ENCODE measurements at regions not wholly inside any gene's neighbourhood (a gene's known extent, or its start where the extent isn't known, plus 50 kb on each side); places are given as distances from the start of the nearest gene placed in this dataset.

- Histone ChIP-seq H3K9ac (ENCODE audit: low read length) (no peak overlapping the region), H3K4me3 (ENCODE audit: low read length) (no peak overlapping the region), H3F3A (ENCODE audit: low read length, unreplicated experiment) (no peaks in the 10 kb centered on the region), H3K36me3 (ENCODE audit: low read depth, low read length) (no peaks in the 10 kb centered on the region), H2AFZ (ENCODE audit: low read length) (no peak overlapping the region), H3K9me2 (replicated peaks; ENCODE audit: low read length) (no peaks in the 10 kb centered on the region), H3K4me1 (ENCODE audit: insufficient read depth, low read length) (no peaks in the 10 kb centered on the region), H4K20me1 (ENCODE audit: low read length) (no peaks in the 10 kb centered on the region), H3K27ac (ENCODE audit: low read length) (no peak overlapping the region), H3K4me2 (ENCODE audit: low read length) (no peak overlapping the region), H3K27me3 (ENCODE audit: low read length) (peaks cover 79% of the 10 kb centered on the region), H3K79me2 (ENCODE audit: low read length) (no peaks in the 10 kb centered on the region), H3K9me3 (ENCODE audit: low read length) (no peaks in the 10 kb centered on the region)
- TF ChIP-seq, protein P1, sequence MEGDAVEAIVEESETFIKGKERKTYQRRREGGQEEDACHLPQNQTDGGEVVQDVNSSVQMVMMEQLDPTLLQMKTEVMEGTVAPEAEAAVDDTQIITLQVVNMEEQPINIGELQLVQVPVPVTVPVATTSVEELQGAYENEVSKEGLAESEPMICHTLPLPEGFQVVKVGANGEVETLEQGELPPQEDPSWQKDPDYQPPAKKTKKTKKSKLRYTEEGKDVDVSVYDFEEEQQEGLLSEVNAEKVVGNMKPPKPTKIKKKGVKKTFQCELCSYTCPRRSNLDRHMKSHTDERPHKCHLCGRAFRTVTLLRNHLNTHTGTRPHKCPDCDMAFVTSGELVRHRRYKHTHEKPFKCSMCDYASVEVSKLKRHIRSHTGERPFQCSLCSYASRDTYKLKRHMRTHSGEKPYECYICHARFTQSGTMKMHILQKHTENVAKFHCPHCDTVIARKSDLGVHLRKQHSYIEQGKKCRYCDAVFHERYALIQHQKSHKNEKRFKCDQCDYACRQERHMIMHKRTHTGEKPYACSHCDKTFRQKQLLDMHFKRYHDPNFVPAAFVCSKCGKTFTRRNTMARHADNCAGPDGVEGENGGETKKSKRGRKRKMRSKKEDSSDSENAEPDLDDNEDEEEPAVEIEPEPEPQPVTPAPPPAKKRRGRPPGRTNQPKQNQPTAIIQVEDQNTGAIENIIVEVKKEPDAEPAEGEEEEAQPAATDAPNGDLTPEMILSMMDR (conservative IDR thresholded peaks at IDR 0.05; ENCODE audit: low read depth, low read length), result no peak
- TF ChIP-seq EZH2 (IDR thresholded peaks at IDR 0.05; ENCODE audit: low read length, unreplicated experiment) (no peak), EZH2phosphoT487 (IDR thresholded peaks at IDR 0.05; ENCODE audit: borderline replicate concordance, low read length) (no peak)
- ATAC-seq (no peak), DNase-seq (no peak)
- ChIA-PET CTCF (no interaction called here), POLR2A (ENCODE audit: unreplicated experiment) (no interaction called here)
- no TSS peak for BruUV-seq (replicated peaks)
- intact Hi-C loops (cut with micrococcal nuclease), result no loop called here
These were observed 120.0 kb upstream of the FAM98A start for GRCh38 chr2:33719067-33719466.

DNA sequence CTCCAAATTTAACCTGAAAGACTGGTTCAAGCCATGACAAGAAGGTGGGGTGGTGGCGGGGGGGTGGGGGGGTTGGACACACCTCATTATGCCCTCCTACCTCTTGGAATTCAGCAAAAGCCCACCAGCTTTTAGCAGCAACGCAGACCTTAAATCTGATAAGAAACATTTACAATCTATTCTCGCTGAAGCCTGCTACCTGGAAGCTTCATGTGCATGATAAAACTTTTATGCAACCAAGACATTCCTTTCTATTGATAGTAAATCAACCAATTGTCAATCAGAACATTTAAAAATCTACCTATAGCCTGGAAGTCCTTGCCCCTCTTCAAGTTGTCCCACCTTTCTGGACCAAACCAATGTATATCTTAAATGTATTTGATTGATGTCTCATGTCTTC, 113.6 kb upstream of the FAM98A start:
- Histone ChIP-seq H3F3A (ENCODE audit: low read length, unreplicated experiment) (no peaks in the 10 kb centered on the region), H3K27ac (ENCODE audit: low read length) (no peak overlapping the region), H4K20me1 (ENCODE audit: low read length) (no peaks in the 10 kb centered on the region), H3K9me2 (replicated peaks; ENCODE audit: low read length) (no peaks in the 10 kb centered on the region), H3K9me3 (ENCODE audit: low read length) (no peaks in the 10 kb centered on the region), H3K79me2 (ENCODE audit: low read length) (no peaks in the 10 kb centered on the region), H3K36me3 (ENCODE audit: low read depth, low read length) (no peaks in the 10 kb centered on the region), H3K4me1 (ENCODE audit: insufficient read depth, low read length) (no peaks in the 10 kb centered on the region), H2AFZ (ENCODE audit: low read length) (no peak overlapping the region), H3K27me3 (ENCODE audit: low read length) (peaks cover 40% of the 10 kb centered on the region), H3K4me3 (ENCODE audit: low read length) (no peak overlapping the region), H3K4me2 (ENCODE audit: low read length) (no peak overlapping the region), H3K9ac (ENCODE audit: low read length) (no peak overlapping the region)
- CTCF ChIA-PET, result no interaction called here
- intact Hi-C loops (cut with micrococcal nuclease), result no loop called here
- TF ChIP-seq, protein P1 (conservative IDR thresholded peaks at IDR 0.05; ENCODE audit: low read depth, low read length), result no peak
- TF ChIP-seq EZH2phosphoT487 (IDR thresholded peaks at IDR 0.05; ENCODE audit: borderline replicate concordance, low read length) (no peak), EZH2 (IDR thresholded peaks at IDR 0.05; ENCODE audit: low read length, unreplicated experiment) (no peak)
- ATAC-seq (no peak), DNase-seq (no peak)
- POLR2A ChIA-PET (ENCODE audit: unreplicated experiment), result no interaction called here
- BruUV-seq (replicated peaks), result no TSS peak

- intact Hi-C loops (cut with micrococcal nuclease), result no loop called here
- Histone ChIP-seq H3K4me2 (ENCODE audit: low read length) (no peak overlapping the region), H3K4me1 (ENCODE audit: insufficient read depth, low read length) (no peaks in the 10 kb centered on the region), H3K27ac (ENCODE audit: low read length) (no peak overlapping the region), H3K79me2 (ENCODE audit: low read length) (no peaks in the 10 kb centered on the region), H3K9me2 (replicated peaks; ENCODE audit: low read length) (no peaks in the 10 kb centered on the region), H3K9me3 (ENCODE audit: low read length) (no peaks in the 10 kb centered on the region), H3K36me3 (ENCODE audit: low read depth, low read length) (no peaks in the 10 kb centered on the region), H3K4me3 (ENCODE audit: low read length) (no peak overlapping the region), H4K20me1 (ENCODE audit: low read length) (no peaks in the 10 kb centered on the region), H3K27me3 (ENCODE audit: low read length) (peaks cover 17% of the 10 kb centered on the region), H3K9ac (ENCODE audit: low read length) (no peak overlapping the region), H2AFZ (ENCODE audit: low read length) (no peak overlapping the region), H3F3A (ENCODE audit: low read length, unreplicated experiment) (no peaks in the 10 kb centered on the region)
- CTCF ChIA-PET, result no interaction called here
- DNase-seq, result no peak
- POLR2A ChIA-PET (ENCODE audit: unreplicated experiment), result no interaction called here
- TF ChIP-seq EZH2 (IDR thresholded peaks at IDR 0.05; ENCODE audit: low read length, unreplicated experiment), result no peak
- no peak for TF ChIP-seq EZH2phosphoT487 (IDR thresholded peaks at IDR 0.05; ENCODE audit: borderline replicate concordance, low read length)
- TF ChIP-seq, protein P1 (conservative IDR thresholded peaks at IDR 0.05; ENCODE audit: low read depth, low read length), result no peak
- no TSS peak for BruUV-seq (replicated peaks)
- no peak for ATAC-seq
These were observed 110.9 kb upstream of the FAM98A start for GRCh38 chr2:33709951-33710350.
